Endothelial cell (in vitro differentiated cells): ENCODE measurements at regions not wholly inside any gene's neighbourhood (a gene's known extent, or its start where the extent isn't known, plus 50 kb on each side); places are given as distances from the start of the nearest gene placed in this dataset.

Experiments
- DNase-seq: peaks from one replicate; pipeline ENCODE4 v3.0.0; 2021; ENCODE audit warnings: low spot score
- H3K27ac Mint-ChIP-seq: one replicate; pipeline ENCODE4 v1.8.0; 2021; ENCODE audit warnings: mixed read lengths, inconsistent platforms; ENCODE audit not compliant: unreplicated experiment
- H3K27me3 Mint-ChIP-seq: one replicate; pipeline ENCODE4 v1.8.0; 2021; ENCODE audit warnings: mild to moderate bottlenecking, moderate library complexity, mixed read lengths, inconsistent platforms; ENCODE audit not compliant: unreplicated experiment
- H3K36me3 Mint-ChIP-seq: one replicate; pipeline ENCODE4 v1.8.0; 2021; ENCODE audit warnings: mild to moderate bottlenecking, low read depth, mixed read lengths, inconsistent platforms; ENCODE audit not compliant: unreplicated experiment
- H3K4me1 Mint-ChIP-seq: one replicate; pipeline ENCODE4 v1.8.0; 2021; ENCODE audit warnings: mild to moderate bottlenecking, mixed read lengths, inconsistent platforms; ENCODE audit not compliant: unreplicated experiment
- H3K4me3 Mint-ChIP-seq: one replicate; pipeline ENCODE4 v1.8.0; 2021; ENCODE audit warnings: mild to moderate bottlenecking, mixed read lengths, inconsistent platforms; ENCODE audit not compliant: unreplicated experiment
- H3K9me3 Mint-ChIP-seq: one replicate; pipeline ENCODE4 v1.8.0; 2021; ENCODE audit warnings: mixed read lengths, inconsistent platforms; ENCODE audit not compliant: unreplicated experiment
- TF ChIP-seq, protein P1 (sequence below): fragments of 200-600 bp; sonication (generic); IDR thresholded peaks from one replicate; pipeline ENCODE4 v1.5.0; 2021; ENCODE audit warnings: antibody characterized with exemption; ENCODE audit not compliant: unreplicated experiment

DNA sequence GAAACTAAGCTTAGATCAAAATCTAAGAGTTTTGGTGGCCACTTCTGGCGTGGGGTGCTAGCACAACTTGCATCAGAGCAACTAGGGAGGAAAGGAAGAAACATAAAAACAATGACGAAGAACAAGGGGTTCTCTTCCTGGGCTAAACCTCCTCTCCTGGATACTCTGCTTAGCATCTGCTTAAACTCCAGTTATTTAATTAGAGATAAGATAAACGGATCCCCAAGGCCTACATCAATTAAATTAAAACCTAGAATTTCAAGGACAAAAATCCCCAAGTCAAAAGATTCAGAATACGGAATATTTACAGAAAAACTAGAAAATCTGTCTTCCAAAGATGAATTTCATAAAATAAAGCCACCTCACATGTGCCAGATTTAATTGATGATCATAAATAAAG, 281.9 kb downstream of the SHOX2 start:
- TF ChIP-seq, protein P1, sequence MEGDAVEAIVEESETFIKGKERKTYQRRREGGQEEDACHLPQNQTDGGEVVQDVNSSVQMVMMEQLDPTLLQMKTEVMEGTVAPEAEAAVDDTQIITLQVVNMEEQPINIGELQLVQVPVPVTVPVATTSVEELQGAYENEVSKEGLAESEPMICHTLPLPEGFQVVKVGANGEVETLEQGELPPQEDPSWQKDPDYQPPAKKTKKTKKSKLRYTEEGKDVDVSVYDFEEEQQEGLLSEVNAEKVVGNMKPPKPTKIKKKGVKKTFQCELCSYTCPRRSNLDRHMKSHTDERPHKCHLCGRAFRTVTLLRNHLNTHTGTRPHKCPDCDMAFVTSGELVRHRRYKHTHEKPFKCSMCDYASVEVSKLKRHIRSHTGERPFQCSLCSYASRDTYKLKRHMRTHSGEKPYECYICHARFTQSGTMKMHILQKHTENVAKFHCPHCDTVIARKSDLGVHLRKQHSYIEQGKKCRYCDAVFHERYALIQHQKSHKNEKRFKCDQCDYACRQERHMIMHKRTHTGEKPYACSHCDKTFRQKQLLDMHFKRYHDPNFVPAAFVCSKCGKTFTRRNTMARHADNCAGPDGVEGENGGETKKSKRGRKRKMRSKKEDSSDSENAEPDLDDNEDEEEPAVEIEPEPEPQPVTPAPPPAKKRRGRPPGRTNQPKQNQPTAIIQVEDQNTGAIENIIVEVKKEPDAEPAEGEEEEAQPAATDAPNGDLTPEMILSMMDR, result no peak
- no peaks in the 10 kb centered on the region for H3K27me3 Mint-ChIP-seq
- H3K9me3 Mint-ChIP-seq, result no peaks in the 10 kb centered on the region
- H3K36me3 Mint-ChIP-seq, result no peaks in the 10 kb centered on the region
- DNase-seq, result no peak
- H3K4me1 Mint-ChIP-seq, result no peaks in the 10 kb centered on the region
- no peak overlapping the region for H3K4me3 Mint-ChIP-seq
- H3K27ac Mint-ChIP-seq, result no peak overlapping the region

DNA sequence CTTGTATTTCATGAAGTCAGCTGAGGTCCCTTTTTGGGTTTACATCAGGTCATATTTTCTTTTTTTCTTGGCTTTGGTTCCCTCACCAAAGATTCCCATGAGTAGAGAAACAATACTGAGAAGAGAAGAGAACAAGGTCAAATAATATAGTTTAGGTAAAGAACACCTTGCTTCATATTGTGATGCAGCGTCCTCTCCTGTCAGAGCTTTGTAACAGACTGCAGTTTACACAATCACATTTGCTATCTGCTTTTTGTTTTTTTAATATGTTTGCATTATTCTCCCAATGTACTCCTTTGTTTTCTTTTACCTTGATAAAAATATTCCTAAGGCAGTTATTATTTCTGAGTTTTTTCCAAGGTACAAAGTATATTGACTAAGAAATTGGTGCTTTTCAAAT, 283.2 kb downstream of the SHOX2 start:
- no peak for DNase-seq
- H3K4me1 Mint-ChIP-seq, result no peaks in the 10 kb centered on the region
- no peaks in the 10 kb centered on the region for H3K27me3 Mint-ChIP-seq
- no peak overlapping the region for H3K4me3 Mint-ChIP-seq
- TF ChIP-seq, protein P1, result no peak
- no peaks in the 10 kb centered on the region for H3K36me3 Mint-ChIP-seq
- no peaks in the 10 kb centered on the region for H3K9me3 Mint-ChIP-seq
- no peak overlapping the region for H3K27ac Mint-ChIP-seq

DNA sequence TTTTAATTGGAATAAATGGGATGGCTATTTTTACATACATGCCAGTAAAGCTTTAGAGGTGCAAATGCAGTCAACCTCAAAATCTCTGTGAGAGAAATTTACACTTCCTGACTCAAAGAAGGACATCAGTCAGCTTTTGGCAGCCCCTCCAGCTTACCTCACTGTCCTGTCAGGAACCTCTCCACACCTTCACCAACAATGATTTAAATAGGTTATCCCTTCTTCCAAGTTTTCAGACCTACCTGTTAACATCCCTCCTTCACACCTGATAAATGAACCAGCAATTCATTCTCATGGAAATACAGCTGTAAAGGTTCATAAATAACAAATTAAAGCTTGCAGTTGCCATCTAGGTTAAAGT, 286.1 kb downstream of the SHOX2 start:
- Mint-ChIP-seq H3K4me1 (no peaks in the 10 kb centered on the region), H3K9me3 (no peaks in the 10 kb centered on the region), H3K27me3 (no peaks in the 10 kb centered on the region), H3K4me3 (no peak overlapping the region), H3K27ac (no peak overlapping the region), H3K36me3 (no peaks in the 10 kb centered on the region)
- TF ChIP-seq, protein P1, result no peak
- DNase-seq, result no peak

DNA sequence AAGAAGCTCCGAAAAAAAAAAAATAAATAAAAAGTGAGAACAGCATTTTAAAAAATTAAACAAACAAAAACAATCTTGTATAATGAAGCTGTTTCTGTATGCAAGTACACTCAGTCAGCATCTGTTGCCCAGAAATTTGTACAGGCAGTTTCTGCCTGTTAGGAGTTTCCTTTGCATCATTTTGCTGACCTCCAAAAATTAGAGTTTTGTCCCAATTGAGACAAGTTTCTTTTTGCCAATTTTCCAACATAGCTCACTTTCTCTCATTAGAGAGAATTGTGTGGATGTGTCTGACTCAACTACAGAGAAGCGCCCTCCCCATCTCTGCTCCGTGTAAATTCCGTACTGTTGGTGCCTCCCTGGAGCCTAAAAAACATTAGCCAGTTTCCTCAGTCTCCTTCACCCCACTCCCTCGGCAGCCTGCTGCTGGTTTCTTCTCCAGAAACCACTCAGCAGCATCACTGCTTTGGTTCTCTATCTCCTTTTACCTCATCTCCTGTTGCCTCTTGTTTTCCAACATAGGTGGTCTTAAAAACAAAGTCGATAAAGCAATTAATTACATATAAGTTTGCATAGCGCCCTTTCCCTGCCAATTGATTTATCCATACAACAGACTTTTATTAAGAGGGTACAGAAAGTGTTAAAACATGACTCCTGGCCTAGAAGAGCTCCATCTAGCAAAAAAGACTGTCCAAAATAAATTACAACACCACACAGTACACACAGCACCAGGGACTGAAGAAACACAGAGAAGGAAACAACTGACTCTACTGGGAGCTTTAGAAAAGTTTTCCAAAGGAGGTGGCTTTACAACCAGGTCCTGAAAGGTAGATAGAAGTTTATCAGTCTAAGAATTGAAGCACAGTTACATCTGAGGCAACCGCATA, 286.7 kb downstream of the SHOX2 start:
- H3K4me1 Mint-ChIP-seq, result no peaks in the 10 kb centered on the region
- no peak overlapping the region for H3K27ac Mint-ChIP-seq
- no peaks in the 10 kb centered on the region for H3K9me3 Mint-ChIP-seq
- no peak overlapping the region for H3K4me3 Mint-ChIP-seq
- TF ChIP-seq, protein P1, result no peak
- DNase-seq, result no peak
- no peaks in the 10 kb centered on the region for H3K27me3 Mint-ChIP-seq
- H3K36me3 Mint-ChIP-seq, result no peaks in the 10 kb centered on the region

DNA sequence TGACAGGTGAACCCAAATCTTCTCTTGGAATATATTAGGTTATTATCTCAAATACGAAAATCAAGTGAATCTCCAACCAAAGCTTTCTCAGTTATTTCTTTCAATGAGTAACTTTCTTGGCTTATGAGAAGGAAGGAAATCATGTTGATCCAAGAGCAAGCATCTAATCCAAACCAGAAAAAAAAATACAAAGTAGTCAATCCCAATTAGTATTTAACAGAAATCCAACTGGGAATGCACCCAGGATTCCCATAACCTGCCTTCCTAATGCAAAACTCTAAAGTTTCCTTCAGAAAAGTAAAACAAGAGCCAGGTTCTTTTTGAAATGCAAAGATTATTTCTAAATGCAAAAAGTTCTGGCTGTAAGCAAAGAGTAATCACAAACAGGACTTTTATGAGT, 289.3 kb downstream of the SHOX2 start:
- H3K9me3 Mint-ChIP-seq, result no peaks in the 10 kb centered on the region
- H3K36me3 Mint-ChIP-seq, result no peaks in the 10 kb centered on the region
- H3K27me3 Mint-ChIP-seq, result no peaks in the 10 kb centered on the region
- H3K27ac Mint-ChIP-seq, result no peak overlapping the region
- TF ChIP-seq, protein P1, result no peak
- no peaks in the 10 kb centered on the region for H3K4me1 Mint-ChIP-seq
- DNase-seq, result no peak
- H3K4me3 Mint-ChIP-seq, result no peak overlapping the region
